AG09309 (cell line): ENCODE measurements at regions not wholly inside any gene's neighbourhood (a gene's known extent, or its start where the extent isn't known, plus 50 kb on each side); places are given as distances from the start of the nearest gene placed in this dataset.

Experiments used
- DNase-seq: peaks from one replicate; pipeline ENCODE4 v3.0.0-alpha.2; 2010; ENCODE audit warnings: low read depth
- H3K4me3 ChIP-seq: 2 replicates; pipeline ENCODE4 v1.5.1; 2011; ENCODE audit warnings: mild to moderate bottlenecking, low read depth, low read length, moderate library complexity; ENCODE audit not compliant: control insufficient read depth
- TF ChIP-seq, protein P1 (sequence below): IDR thresholded peaks from 2 replicates; pipeline ENCODE4 v1.5.1; 2011; ENCODE audit warnings: mild to moderate bottlenecking, low read depth, low read length, inconsistent platforms; ENCODE audit not compliant: insufficient read depth, control insufficient read depth; ENCODE audit errors: missing control alignments

- no peak for DNase-seq
- H3K4me3 ChIP-seq: no peak overlapping the region
- TF ChIP-seq, protein P1, sequence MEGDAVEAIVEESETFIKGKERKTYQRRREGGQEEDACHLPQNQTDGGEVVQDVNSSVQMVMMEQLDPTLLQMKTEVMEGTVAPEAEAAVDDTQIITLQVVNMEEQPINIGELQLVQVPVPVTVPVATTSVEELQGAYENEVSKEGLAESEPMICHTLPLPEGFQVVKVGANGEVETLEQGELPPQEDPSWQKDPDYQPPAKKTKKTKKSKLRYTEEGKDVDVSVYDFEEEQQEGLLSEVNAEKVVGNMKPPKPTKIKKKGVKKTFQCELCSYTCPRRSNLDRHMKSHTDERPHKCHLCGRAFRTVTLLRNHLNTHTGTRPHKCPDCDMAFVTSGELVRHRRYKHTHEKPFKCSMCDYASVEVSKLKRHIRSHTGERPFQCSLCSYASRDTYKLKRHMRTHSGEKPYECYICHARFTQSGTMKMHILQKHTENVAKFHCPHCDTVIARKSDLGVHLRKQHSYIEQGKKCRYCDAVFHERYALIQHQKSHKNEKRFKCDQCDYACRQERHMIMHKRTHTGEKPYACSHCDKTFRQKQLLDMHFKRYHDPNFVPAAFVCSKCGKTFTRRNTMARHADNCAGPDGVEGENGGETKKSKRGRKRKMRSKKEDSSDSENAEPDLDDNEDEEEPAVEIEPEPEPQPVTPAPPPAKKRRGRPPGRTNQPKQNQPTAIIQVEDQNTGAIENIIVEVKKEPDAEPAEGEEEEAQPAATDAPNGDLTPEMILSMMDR: no peak
Measured at GRCh38 chr2:45153121-45153520, 143.9 kb upstream of the SIX2 start.

GRCh38 chr2:45152691-45153090 lies 143.4 kb upstream of the SIX2 start:
- TF ChIP-seq, protein P1: no peak
- no peak overlapping the region for H3K4me3 ChIP-seq
- DNase-seq: no peak

DNA sequence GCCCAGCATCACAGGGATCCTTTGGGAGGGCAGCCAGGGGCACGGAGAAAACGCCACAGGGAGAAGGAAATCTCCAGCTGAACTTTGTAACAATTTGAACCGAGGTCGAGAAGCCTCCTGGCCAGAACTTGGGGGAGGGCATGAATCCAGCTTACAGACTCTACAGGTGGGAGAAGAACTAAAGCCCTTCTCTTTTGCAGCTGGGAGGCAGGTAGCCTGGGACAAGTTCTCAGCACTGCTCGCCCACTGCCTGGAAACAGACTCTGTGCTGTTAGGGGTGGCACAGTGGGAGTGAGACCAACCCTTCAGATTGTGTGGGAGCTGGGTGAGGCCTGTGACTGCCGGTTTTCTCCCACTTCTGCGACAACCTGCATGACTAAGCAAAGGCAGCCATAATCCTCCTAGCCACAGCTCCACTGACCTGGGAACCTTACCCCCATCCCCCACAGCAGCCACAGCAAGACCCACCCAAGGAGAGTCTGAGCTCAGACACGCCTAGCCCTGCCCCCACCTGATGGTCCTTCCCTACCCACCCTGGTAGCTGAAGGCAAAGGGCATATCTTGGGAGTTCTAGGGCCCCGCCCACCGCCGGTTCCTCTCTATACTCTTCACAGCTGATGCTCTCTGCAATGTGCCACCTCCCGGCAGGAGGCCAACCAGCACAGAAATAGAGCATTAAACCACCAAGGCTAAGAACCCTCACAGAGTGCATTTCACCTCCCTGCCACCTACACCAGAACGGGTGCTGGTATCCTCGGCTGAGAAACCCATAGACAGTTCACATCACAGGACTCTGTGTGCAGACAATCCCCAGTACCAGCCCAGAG lies 136.0 kb upstream of the SIX2 start:
- DNase-seq: no peak
- H3K4me3 ChIP-seq: no peak overlapping the region
- TF ChIP-seq, protein P1: no peak

DNA sequence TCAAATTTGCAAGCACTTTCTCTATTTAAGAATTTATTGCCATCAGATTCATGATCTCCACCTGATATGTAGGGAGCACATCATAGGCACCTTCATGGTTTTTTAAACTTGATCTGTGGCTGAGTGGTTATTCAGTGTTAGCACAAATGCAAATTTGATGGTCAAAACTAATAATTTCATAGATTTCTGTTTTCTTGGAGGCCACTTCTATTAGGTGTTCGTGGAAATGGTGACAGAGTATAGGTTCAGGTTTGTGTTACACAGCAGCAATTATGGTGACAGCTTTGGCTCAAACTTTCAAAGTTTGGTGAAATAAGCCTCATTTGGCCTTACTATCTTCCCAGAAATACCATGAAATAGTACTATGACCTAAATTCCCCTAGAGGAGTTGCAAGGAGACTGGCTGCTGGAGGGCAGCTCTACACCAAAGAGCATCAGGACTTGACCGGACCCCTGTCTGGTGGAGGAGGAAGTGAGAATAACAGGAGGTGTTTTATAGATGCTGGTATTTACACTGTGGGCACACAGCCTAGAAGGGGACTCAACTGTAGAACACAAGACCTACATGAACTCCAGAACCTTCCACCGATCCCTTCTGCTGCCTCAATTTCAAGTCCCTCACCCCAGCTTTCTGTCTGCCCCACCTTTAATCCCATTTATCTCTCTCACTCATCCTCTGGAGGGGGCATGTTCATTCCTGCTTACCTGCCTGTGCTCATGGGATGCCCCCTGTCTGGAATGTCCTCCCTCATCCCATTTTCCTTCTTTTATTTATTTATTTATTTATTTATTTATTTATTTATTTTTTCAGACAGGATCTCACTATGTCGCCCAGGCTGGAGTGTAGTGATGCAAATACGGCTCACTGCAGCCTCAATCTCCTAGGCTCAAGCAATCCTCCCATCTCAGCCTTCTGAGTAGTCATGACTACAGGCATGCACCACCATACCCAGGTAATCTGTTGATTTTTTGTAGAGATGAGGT lies 132.9 kb upstream of the SIX2 start:
- TF ChIP-seq, protein P1: no peak
- H3K4me3 ChIP-seq: no peak overlapping the region
- no peak for DNase-seq

DNA sequence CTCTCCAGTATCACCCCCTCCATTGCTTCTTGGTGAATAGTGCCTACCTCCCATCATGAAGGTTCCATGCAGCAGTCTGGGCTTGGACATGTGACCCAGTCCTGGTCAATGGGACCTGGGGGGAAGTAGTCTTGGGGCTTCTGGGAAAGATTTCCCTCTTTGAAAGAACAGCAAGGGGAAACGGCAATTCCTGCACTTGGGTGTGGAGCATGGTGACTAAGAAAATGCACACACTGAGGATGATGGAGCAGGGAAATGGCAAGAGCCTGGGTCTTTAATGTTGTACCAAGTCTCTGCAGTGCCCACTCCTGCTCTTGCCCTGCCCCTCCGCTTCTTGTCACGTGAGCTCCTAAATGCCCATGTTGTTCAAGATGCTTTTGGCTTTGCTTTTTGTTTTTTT lies 131.4 kb upstream of the SIX2 start:
- no peak for DNase-seq
- no peak overlapping the region for H3K4me3 ChIP-seq
- TF ChIP-seq, protein P1: no peak

GRCh38 chr2:45138904-45139303 lies 129.7 kb upstream of the SIX2 start:
- no peak for DNase-seq
- H3K4me3 ChIP-seq: no peak overlapping the region
- TF ChIP-seq, protein P1: no peak
